GM21737 (cell line): ENCODE measurements at regions not wholly inside any gene's neighbourhood (a gene's known extent, or its start where the extent isn't known, plus 50 kb on each side); places are given as distances from the start of the nearest gene placed in this dataset.
A peak's percentile ranks its signal among the peaks of the same experiment; 100 is the strongest.
"Not testable (repeated sequence)": the region's sequence is repeated elsewhere in the genome, so short reads cannot be mapped to it uniquely, and the experiment has no call there.

Source experiments
- ATAC-seq: cut with Tn5 transposase; IDR thresholded peaks from one replicate; pipeline ENCODE4 v1.9.1; 2021; ENCODE audit warnings: mild to moderate bottlenecking, moderate library complexity; ENCODE audit not compliant: unreplicated experiment

GRCh38 chr4:36587909-36588472, 306.6 kb downstream of the DTHD1 start:
- ATAC-seq, result no peak

DNA sequence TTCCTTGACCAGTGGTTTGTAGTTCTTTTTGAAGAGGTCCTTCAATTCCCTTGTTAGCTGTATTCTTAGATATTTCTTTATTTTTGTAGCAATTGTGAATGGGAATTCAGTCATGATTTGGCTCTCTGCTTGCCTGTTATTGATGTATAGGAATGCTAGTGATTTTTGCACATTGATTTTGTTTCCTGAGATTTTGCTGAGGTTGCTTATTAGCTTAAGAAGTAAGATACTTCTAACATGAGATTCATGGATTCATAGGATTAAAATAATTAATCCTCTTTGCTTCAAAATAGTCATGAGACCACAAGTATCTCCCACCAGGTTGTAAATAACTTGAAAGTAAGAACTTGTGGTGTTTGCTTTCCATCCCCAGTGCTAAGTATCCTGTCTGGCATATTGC, 308.9 kb downstream of the DTHD1 start:
- no peak for ATAC-seq

- no peak for ATAC-seq
These were observed 320.6 kb downstream of the DTHD1 start for GRCh38 chr4:36601864-36602495.

- no peak for ATAC-seq
These were observed 328.2 kb downstream of the DTHD1 start for GRCh38 chr4:36609661-36610060.

GRCh38 chr4:36610628-36611027, 329.2 kb downstream of the DTHD1 start:
- ATAC-seq, result no peak

- not testable (repeated sequence) for ATAC-seq
These were observed 331.7 kb downstream of the DTHD1 start for GRCh38 chr4:36613142-36613541.

GRCh38 chr4:36614011-36614410, 332.6 kb downstream of the DTHD1 start:
- no peak for ATAC-seq

GRCh38 chr4:36618102-36618501, 336.7 kb downstream of the DTHD1 start:
- ATAC-seq, result no peak

DNA sequence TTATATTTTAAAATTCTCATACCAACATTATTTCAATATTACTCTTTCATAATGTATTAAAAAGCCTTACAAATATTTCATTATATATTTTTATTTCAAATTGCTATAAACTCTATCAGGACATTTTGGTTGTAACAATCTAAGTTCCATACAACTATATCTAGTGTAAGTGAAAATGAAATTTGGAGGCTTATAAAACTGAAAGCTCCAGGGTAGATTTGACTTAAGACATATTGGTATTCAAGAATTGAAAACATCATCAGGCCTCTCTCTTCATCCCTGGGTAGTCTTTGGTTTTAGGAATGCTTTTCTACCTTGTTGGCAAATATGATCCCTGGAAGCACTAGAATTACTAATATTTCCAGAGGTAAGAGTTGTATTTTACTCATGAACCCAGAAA, 342.6 kb downstream of the DTHD1 start:
- ATAC-seq, result no peak

DNA sequence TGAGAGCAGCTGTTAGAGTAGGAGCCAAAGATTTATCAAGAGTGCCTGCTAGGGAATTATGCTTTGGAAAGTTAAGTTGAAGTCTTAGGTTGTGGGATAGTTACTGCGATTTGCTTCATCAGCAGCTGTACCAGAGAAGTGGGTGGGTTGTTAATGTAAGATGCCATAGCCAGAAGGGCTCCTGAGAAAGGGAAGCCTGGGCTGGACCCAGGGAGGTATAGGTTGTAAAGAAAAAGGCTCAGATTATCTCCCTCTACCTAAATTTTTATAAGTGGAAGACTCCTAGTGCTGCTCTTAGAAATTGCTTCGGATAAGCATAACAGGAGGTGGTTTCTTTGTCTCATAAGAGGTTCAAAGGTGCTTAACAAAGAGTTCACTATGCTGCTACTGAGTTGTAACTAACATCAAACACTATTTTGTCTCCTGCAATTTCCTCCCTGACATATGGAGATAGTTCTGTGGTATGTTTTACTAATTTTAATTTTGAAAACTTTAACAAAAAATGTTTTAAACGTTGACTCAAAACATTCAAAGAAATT, 356.9 kb downstream of the DTHD1 start:
- no peak for ATAC-seq

GRCh38 chr4:36640876-36641275, 359.5 kb downstream of the DTHD1 start:
- no peak for ATAC-seq

DNA sequence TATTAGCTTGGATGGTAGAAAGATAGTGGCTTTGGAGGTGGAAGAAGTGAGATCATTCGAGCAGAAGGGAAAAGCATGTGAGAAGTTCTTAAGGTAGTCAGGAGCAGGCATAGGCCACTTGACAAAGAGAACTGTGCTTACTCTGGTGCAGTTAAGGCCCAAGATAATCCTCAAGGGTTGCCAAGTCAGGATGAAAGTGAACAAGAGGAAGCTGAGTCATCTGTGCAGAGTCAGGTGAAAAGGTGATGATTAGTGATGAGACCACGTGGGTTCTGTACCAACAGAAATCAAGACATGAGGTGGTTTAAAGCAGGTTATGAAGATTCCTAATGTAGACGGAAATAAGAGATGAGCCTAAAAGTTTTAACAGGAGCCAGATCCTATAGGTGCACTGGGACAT, 369.8 kb downstream of the DTHD1 start:
- ATAC-seq, result peak; percentile 98

GRCh38 chr4:36652857-36653256, 371.4 kb downstream of the DTHD1 start:
- no peak for ATAC-seq

- no peak for ATAC-seq
These were observed 384.6 kb downstream of the DTHD1 start for GRCh38 chr4:36665985-36666527.

- no peak for ATAC-seq
These were observed 394.0 kb downstream of the DTHD1 start for GRCh38 chr4:36675436-36675835.

DNA sequence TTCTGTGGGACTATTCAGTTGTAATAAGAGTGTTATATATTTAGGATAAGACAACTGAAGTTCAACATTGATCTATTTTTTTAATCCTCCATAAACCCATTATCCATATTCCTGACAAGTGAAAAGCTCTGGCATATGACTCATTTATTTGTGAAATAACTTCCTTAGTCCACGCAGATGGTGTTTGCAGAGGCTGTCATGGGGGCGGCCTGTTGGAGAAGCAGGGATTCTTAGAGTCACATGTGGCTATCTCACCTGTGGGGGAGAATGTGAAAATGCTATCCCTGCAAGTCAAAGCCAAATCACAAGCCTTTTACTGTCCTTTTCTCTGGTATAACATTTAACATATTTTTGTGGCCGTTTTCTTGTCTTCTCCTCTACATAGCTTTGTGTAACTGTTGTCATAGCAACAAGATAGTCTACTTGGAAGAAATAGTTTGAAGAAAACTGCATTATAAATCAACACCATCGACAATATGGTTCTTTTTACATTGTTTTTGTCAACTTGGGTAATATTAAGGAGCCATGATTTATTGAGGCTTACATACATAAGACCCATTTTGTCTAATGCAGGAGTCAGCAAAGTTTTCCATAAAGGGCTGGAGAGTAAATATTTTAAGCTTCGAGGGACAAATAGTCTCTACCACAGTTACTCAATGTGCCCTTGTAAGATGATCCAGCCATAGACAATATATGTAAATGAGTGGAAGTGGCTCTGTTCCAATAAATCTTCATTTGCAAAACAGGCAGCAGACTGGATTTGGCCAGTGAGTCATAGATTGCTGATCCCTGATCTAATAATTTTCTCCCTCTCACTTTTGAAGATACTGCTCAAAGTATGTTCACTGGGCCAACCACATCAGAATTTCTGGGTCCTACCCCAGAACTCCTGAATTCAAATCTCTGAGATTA, 395.0 kb downstream of the DTHD1 start:
- no peak for ATAC-seq

- no peak for ATAC-seq
These were observed 395.7 kb downstream of the DTHD1 start for GRCh38 chr4:36677112-36677511.

GRCh38 chr4:36677874-36678273, 396.5 kb downstream of the DTHD1 start:
- no peak for ATAC-seq

- ATAC-seq, result no peak
These were observed 406.3 kb downstream of the DTHD1 start for GRCh38 chr4:36687681-36688080.

- ATAC-seq, result no peak
These were observed 411.2 kb downstream of the DTHD1 start for GRCh38 chr4:36692586-36692985.

DNA sequence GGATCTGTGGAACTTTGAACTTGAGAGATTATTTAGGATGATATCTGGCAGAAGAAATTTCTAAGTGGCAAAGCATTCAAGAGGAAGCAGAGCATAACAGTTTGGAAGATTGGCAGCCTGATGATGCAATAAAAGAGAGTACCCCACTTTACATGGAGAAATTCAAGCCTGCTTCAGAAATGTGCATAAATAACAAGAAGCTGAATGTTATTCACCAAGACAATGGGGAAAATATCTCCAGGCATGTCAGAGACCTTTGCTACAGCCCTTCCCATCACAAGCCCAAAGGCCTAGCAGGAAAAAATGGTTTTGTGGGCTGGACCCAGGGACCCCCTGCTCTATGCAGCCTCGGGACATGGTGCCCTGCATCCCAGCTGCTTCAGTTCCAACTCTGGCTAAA, 420.8 kb downstream of the DTHD1 start:
- no peak for ATAC-seq
